ENCODE measurements at regions not wholly inside any gene's neighbourhood (a gene's known extent, or its start where the extent isn't known, plus 50 kb on each side); places are given as distances from the start of the nearest gene placed in this dataset.

DNA sequence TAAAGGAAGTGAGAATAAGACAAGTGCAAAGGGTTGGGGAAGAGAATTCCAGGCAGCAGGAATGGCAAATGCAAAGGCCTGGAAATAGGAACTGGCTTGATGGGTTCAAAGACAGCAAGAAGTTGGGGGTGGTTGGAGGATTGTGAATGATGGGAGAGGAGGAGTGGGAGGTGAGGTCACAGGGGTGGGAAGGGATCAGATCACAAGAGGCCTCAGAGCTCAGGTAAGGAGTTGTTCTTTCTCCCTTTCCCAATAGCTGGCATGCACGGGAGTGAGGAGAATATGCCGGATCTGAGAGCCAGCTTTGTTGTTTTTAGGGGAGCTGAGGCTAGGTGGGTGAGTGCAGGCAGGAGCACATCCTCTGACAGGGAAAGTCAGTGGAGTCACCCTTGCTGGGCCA is 94.0 kb upstream of the RAB3GAP2 start:
- no TSS peak for BruUV-seq (replicated peaks)
- Histone ChIP-seq H3K27me3 (ENCODE audit: control insufficient read depth, insufficient read depth, low read length) (no peaks in the 10 kb centered on the region), H3K4me3 (ENCODE audit: low read depth in 2 of 2, low read length in 2 of 2) (no peak overlapping the region), H3K36me3 (ENCODE audit: control insufficient read depth, insufficient read depth, low read length) (no peaks in the 10 kb centered on the region), H3K27ac (ENCODE audit: low read length) (no peak overlapping the region), H3K9me3 (ENCODE audit: control insufficient read depth, insufficient read depth, low read depth, low read length) (no peaks in the 10 kb centered on the region), H3K4me1 (ENCODE audit: control insufficient read depth, insufficient read depth, low read length) (no peaks in the 10 kb centered on the region)
- ATAC-seq (no peak), DNase-seq (ENCODE audit: low read depth, low spot score) (no peak)
- TF ChIP-seq, protein P1, sequence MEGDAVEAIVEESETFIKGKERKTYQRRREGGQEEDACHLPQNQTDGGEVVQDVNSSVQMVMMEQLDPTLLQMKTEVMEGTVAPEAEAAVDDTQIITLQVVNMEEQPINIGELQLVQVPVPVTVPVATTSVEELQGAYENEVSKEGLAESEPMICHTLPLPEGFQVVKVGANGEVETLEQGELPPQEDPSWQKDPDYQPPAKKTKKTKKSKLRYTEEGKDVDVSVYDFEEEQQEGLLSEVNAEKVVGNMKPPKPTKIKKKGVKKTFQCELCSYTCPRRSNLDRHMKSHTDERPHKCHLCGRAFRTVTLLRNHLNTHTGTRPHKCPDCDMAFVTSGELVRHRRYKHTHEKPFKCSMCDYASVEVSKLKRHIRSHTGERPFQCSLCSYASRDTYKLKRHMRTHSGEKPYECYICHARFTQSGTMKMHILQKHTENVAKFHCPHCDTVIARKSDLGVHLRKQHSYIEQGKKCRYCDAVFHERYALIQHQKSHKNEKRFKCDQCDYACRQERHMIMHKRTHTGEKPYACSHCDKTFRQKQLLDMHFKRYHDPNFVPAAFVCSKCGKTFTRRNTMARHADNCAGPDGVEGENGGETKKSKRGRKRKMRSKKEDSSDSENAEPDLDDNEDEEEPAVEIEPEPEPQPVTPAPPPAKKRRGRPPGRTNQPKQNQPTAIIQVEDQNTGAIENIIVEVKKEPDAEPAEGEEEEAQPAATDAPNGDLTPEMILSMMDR (IDR thresholded peaks at IDR 0.05): no peak
- no peak for TF ChIP-seq TCF7L2 (IDR thresholded peaks at IDR 0.05; ENCODE audit: low read depth, low read length)
- TF ChIP-seq POLR2AphosphoS5 (IDR thresholded peaks at IDR 0.05; ENCODE audit: low read depth, low read length): no peak
- TF ChIP-seq SIN3A (IDR thresholded peaks at IDR 0.05; ENCODE audit: borderline replicate concordance, insufficient read depth, low read depth, low read length): no peak
- TF ChIP-seq, protein P2, sequence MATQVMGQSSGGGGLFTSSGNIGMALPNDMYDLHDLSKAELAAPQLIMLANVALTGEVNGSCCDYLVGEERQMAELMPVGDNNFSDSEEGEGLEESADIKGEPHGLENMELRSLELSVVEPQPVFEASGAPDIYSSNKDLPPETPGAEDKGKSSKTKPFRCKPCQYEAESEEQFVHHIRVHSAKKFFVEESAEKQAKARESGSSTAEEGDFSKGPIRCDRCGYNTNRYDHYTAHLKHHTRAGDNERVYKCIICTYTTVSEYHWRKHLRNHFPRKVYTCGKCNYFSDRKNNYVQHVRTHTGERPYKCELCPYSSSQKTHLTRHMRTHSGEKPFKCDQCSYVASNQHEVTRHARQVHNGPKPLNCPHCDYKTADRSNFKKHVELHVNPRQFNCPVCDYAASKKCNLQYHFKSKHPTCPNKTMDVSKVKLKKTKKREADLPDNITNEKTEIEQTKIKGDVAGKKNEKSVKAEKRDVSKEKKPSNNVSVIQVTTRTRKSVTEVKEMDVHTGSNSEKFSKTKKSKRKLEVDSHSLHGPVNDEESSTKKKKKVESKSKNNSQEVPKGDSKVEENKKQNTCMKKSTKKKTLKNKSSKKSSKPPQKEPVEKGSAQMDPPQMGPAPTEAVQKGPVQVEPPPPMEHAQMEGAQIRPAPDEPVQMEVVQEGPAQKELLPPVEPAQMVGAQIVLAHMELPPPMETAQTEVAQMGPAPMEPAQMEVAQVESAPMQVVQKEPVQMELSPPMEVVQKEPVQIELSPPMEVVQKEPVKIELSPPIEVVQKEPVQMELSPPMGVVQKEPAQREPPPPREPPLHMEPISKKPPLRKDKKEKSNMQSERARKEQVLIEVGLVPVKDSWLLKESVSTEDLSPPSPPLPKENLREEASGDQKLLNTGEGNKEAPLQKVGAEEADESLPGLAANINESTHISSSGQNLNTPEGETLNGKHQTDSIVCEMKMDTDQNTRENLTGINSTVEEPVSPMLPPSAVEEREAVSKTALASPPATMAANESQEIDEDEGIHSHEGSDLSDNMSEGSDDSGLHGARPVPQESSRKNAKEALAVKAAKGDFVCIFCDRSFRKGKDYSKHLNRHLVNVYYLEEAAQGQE (IDR thresholded peaks at IDR 0.05; ENCODE audit: insufficient read depth in 1 of 2, low read depth in 2 of 2, low read length in 1 of 2): no peak
- ChIA-PET POLR2A (no interaction called here), CTCF (no interaction called here)
- in situ Hi-C loops (cut with HindIII; ENCODE audit: low pct_unique_long_range_greater_than_20kb, low sequenced_read_pairs) (no loop called here), intact Hi-C loops (cut with micrococcal nuclease; ENCODE audit: unreplicated experiment) (no loop called here)

DNA sequence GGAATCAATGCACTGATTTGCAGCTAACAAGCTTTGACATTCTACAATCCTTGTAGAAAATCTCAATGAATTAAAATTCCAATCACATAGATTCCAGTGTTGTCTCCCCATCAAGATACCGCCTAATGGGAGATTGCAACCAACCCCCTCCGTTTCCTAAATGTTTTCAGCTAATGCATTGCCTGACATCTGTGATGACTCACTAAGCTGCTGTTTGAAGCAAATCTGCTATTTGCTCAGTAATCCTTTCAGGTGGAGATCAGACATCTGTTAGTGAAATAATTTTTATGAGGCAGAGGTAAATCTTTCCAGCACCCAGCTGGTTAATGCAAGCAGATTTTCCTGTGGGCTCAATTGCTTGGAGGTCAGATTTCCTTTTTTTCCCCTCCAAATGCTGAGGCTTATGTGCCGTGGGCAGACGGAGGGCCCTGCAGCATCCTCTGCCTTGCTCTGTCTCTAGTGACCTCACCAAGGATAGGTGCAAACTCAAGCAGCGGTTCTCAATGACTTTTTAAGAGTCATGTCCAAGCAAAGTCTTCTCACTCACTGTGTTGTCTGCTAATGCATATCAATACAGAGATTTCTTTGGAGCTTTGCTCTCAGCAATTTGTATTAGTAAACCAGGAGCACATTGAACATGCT is 91.1 kb upstream of the RAB3GAP2 start:
- H3K4me3 ChIP-seq (ENCODE audit: low read depth in 2 of 2, low read length in 2 of 2): no peak overlapping the region
- no peaks in the 10 kb centered on the region for H3K4me1 ChIP-seq (ENCODE audit: control insufficient read depth, insufficient read depth, low read length)
- no peaks in the 10 kb centered on the region for H3K9me3 ChIP-seq (ENCODE audit: control insufficient read depth, insufficient read depth, low read depth, low read length)
- no peak for TF ChIP-seq SIN3A (IDR thresholded peaks at IDR 0.05; ENCODE audit: borderline replicate concordance, insufficient read depth, low read depth, low read length)
- BruUV-seq (replicated peaks): no TSS peak
- DNase-seq (ENCODE audit: low read depth, low spot score) (no peak), ATAC-seq (no peak)
- ChIA-PET POLR2A (no interaction called here), CTCF (no interaction called here)
- no peak overlapping the region for H3K27ac ChIP-seq (ENCODE audit: low read length)
- in situ Hi-C loops (cut with HindIII; ENCODE audit: low pct_unique_long_range_greater_than_20kb, low sequenced_read_pairs) (no loop called here), intact Hi-C loops (cut with micrococcal nuclease; ENCODE audit: unreplicated experiment) (no loop called here)
- no peaks in the 10 kb centered on the region for H3K27me3 ChIP-seq (ENCODE audit: control insufficient read depth, insufficient read depth, low read length)
- H3K36me3 ChIP-seq (ENCODE audit: control insufficient read depth, insufficient read depth, low read length): no peaks in the 10 kb centered on the region

DNA sequence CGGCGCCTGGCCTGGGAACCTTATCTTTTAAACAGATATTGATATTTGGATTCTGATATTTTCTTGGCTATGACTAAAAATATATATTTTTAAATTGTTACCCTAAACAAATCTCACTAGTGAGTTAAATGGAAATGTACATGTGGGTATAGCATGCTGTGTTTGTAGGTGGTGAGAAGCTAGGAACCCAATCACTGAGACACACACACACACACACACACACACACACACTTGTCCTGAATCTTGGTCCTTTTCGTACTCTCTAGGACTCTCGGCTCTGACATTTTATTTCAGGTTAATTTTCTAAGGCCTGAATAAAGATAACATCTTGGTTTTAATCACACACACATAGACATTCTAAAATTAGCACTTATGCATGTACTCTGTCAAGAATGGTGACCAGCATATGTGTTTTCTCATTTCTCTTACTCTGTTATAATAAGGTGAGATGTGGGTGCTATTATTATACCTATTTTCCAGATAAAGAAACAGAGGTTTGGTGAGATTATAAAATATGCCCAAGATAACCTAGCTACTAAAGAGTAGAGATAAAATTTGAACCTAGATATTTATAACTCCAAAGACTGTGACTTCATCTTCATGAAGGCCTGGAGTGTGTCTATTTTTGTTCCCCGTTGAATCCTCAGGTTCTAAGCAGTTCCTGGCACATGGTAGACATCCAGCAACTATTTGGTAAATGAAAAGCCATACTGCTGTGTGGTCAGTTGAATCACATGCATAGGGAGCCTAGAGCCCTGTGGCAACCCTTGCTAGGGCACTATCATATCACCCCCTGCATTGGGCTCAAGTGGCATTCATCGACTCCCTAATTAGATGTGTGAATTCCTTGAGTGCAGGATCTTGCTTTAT is 85.0 kb upstream of the RAB3GAP2 start:
- intact Hi-C loops (cut with micrococcal nuclease; ENCODE audit: unreplicated experiment): no loop called here
- CTCF ChIA-PET: no interaction called here
- POLR2A ChIA-PET: no interaction called here

More for the DNA sequence above, 85.0 kb upstream of the RAB3GAP2 start:
- H3K36me3 ChIP-seq (ENCODE audit: control insufficient read depth, insufficient read depth, low read length): no peaks in the 10 kb centered on the region
- H3K9me3 ChIP-seq (ENCODE audit: control insufficient read depth, insufficient read depth, low read depth, low read length): no peaks in the 10 kb centered on the region
- H3K27ac ChIP-seq (ENCODE audit: low read length): no peak overlapping the region
- ATAC-seq: no peak
- TF ChIP-seq, protein P1 (IDR thresholded peaks at IDR 0.05): no peak
- no peak for TF ChIP-seq SIN3A (IDR thresholded peaks at IDR 0.05; ENCODE audit: borderline replicate concordance, insufficient read depth, low read depth, low read length)
- no peak for TF ChIP-seq TCF7L2 (IDR thresholded peaks at IDR 0.05; ENCODE audit: low read depth, low read length)
- TF ChIP-seq POLR2AphosphoS5 (IDR thresholded peaks at IDR 0.05; ENCODE audit: low read depth, low read length): no peak
- TF ChIP-seq, protein P2 (IDR thresholded peaks at IDR 0.05; ENCODE audit: insufficient read depth in 1 of 2, low read depth in 2 of 2, low read length in 1 of 2): no peak
- DNase-seq (ENCODE audit: low read depth, low spot score): no peak
- no TSS peak for BruUV-seq (replicated peaks)
- no peaks in the 10 kb centered on the region for H3K27me3 ChIP-seq (ENCODE audit: control insufficient read depth, insufficient read depth, low read length)
- no peak overlapping the region for H3K4me3 ChIP-seq (ENCODE audit: low read depth in 2 of 2, low read length in 2 of 2)
- H3K4me1 ChIP-seq (ENCODE audit: control insufficient read depth, insufficient read depth, low read length): no peaks in the 10 kb centered on the region
- in situ Hi-C loops (cut with HindIII; ENCODE audit: low pct_unique_long_range_greater_than_20kb, low sequenced_read_pairs): no loop called here
